AG10803 (cell line): ENCODE measurements at regions not wholly inside any gene's neighbourhood (a gene's known extent, or its start where the extent isn't known, plus 50 kb on each side); places are given as distances from the start of the nearest gene placed in this dataset.

Experiments
- DNase-seq: peaks from one replicate; pipeline ENCODE4 v3.0.0; 2010; ENCODE audit warnings: low read depth
- H3K4me3 ChIP-seq: 2 replicates; pipeline ENCODE4 v1.5.1; 2011; ENCODE audit warnings: mild to moderate bottlenecking, low read length, control low read depth
- CTCF ChIP-seq: conservative IDR thresholded peaks from 2 replicates; pipeline ENCODE4 v1.5.1; 2011; ENCODE audit warnings: mild to moderate bottlenecking, low read length, control low read depth, inconsistent platforms

- no peak for TF ChIP-seq CTCF
- no peak overlapping the region for H3K4me3 ChIP-seq
- DNase-seq: no peak
Observed at GRCh38 chr14:36035675-36036074, 140.8 kb downstream of the PTCSC3 start.

GRCh38 chr14:36028665-36029064 is 147.9 kb downstream of the PTCSC3 start:
- no peak overlapping the region for H3K4me3 ChIP-seq
- DNase-seq: no peak
- TF ChIP-seq CTCF: no peak

- DNase-seq: no peak
- H3K4me3 ChIP-seq: no peak overlapping the region
- no peak for TF ChIP-seq CTCF
Observed at GRCh38 chr14:36028218-36028617, 148.3 kb downstream of the PTCSC3 start.

- DNase-seq: no peak
- no peak for TF ChIP-seq CTCF
- H3K4me3 ChIP-seq: no peak overlapping the region
Observed at GRCh38 chr14:36027354-36027753, 149.2 kb downstream of the PTCSC3 start.

- H3K4me3 ChIP-seq: no peak overlapping the region
- no peak for DNase-seq
- no peak for TF ChIP-seq CTCF
Observed at GRCh38 chr14:36022765-36023410, 153.6 kb downstream of the PTCSC3 start.

GRCh38 chr14:36021591-36022320 is 154.8 kb downstream of the PTCSC3 start:
- TF ChIP-seq CTCF: no peak
- DNase-seq: no peak
- no peak overlapping the region for H3K4me3 ChIP-seq

- TF ChIP-seq CTCF: no peak
- no peak for DNase-seq
- no peak overlapping the region for H3K4me3 ChIP-seq
Observed at GRCh38 chr14:36021030-36021422, 155.5 kb downstream of the PTCSC3 start.
